NOMO-1 (cell line): ENCODE measurements at regions not wholly inside any gene's neighbourhood (a gene's known extent, or its start where the extent isn't known, plus 50 kb on each side); places are given as distances from the start of the nearest gene placed in this dataset.
"Not testable (repeated sequence)": the region's sequence is repeated elsewhere in the genome, so short reads cannot be mapped to it uniquely, and the experiment has no call there.

Experiments
- DNase-seq, 2 experiments: peaks; one replicate each; lab custom pipeline; 2025; ENCODE audit not compliant: unreplicated experiment in 2 of 2; lab: John Stamatoyannopoulos, UW

GRCh38 chr3:159038405-159038804, 236.6 kb downstream of the MFSD1 start:
- no peak for DNase-seq

- no peak for DNase-seq
Measured at GRCh38 chr3:159039286-159039685, 237.4 kb downstream of the MFSD1 start.

DNA sequence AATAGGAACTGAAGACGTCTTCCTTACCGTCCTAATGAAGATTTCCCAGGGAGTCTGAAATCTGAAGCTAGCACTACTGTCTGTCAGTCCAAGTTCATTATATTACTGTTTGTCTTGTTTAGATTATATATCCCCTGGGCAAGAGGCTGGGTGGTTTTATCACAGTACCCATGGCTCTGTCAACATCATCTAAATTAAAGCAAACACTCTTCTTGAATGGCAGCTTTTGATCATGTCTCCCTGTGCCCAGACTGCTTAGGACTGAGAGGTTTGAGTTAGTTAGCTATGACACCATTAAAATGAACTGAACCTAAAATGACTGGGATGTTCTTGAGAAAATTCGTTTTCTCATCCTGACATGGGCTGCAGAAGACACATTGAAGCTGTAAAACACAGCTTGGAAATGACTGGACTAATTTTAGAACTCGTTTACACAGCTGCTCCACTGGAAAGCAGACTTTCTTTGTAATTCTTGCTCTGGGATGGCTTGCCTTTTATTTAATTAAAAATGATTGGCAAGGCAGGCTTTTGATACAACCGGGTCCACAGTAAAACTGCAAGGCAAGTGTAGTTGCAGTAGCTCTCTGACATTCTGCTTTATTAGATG, 243.5 kb downstream of the MFSD1 start:
- no peak for DNase-seq

DNA sequence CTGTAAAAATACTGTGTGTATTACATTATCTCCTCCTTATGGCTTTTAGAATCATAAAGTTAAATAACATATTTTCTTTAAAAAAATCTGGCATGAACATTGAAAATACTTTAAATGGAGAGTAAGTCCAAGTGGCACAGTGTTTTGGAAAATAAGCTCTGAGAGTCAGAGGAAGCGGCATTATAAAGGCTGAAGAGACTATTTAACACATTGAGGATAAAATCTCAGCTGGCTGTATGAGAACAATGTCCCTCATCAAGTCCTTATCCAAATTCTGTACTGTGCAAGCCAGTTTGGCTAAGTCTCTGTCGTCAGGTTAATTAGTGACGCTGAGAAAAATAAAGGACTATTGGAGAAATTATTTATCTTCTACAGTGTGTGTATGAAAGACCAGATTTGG, 245.5 kb downstream of the MFSD1 start:
- DNase-seq = no peak

DNA sequence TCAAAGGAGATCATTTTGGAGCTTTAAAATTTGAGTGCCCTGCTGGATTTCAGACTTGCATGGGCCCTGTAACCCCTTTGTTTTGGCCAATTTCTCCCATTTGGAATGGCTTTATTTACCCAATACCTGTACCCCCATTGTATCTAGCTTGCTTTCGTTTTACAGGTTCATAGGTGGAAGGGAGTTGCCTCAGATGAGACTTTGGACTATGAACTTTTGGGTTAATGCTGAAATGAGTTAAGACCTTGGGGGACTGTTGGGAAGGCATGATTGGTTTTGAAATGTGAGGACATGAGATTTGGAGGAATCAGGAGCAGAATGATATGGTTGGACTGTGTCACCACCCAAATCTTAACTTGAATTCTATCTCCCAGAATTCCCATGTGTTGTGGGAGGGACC, 250.6 kb downstream of the MFSD1 start:
- not testable (repeated sequence) for DNase-seq

DNA sequence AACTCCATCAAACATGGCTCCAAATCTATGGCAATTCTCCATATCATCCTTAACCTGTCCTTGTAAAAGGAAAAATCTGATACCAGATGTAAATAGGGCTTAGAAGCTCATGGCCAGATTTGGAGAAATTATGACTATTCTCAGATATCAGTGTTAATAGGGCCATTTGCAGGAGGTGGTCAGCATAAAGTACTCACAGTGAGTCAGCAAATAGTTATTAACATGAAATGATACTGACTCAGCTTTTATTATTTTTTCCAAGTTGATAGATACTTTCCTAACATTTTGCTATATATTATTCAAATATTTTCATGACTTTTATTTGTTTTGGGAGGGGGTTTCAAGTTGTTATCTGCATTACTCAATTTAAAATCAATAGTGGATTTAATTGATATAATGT, 255.8 kb downstream of the MFSD1 start:
- no peak for DNase-seq

DNA sequence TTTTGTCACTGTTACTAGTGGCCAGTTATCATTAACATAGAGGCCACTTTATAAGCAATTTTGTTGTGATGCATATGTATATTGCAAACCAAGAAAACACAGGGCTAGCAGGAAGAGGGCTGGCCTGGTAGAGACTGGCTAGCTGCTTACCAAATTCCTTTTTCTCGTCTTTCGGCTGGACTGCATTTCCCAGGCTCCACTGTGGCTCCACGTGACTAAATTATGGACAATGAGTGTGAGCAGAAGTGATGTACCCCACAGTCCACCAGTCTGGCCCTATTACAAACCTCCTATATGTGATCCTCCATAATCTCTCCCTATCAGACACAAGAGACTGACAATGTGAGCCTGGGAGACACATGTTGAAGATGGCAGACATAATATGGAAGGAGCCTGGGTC, 257.0 kb downstream of the MFSD1 start:
- DNase-seq = no peak

- no peak for DNase-seq
Measured at GRCh38 chr3:159059395-159059794, 257.5 kb downstream of the MFSD1 start.

GRCh38 chr3:159062734-159063410, 261.0 kb downstream of the MFSD1 start:
- DNase-seq = no peak

DNA sequence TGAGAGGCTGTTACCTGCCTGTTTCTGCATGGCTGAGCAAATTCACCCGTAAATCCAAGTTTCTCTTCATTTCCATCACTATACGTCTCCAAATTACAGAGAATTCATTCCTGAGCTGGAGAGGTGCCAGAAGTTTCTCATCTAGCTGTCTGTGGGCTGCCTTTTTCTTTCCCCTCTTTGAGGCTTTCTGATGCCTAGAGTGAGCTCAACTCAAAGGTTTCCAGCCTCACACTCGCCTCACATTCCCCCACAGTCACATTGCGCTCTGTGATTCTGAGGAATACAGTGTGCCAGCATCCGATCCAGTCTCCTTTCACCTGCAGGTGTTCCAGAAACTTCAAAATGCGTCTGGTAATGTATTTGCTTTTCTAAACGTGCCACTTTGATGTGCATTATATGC, 267.2 kb downstream of the MFSD1 start, which contains the start of gene IQCJ:
Gene IQCJ (plus strand): TSS at position 229 of the 400 bp plus-strand sequence.
- DNase-seq = no peak

DNA sequence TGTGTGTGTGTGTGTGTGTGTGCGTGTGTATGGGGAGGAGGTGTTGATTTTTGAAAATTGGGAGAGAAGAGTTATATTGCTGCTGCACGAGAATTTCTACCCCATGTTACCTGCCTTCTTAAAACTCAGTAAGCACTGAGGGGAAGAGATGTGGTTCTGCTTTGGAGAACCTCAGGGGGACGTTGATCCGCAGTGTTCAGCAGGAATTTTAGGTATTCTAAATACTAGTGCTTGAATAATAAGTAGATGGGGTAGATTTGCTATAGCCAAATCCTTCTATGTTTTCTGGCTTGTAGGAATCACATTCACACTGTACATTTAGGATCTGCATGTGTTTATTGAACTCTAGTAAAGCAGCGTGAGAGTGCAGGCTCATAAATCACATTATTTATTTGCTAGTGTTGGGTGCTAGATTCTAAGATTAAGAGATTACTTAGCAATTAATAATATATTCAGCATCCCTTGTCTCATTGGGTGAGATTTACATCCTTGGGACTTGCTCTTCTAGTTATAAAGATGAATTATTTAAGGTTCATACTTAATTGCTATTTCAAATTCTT, 268.1 kb downstream of the MFSD1 start:
- DNase-seq = no peak

- no peak for DNase-seq
Measured at GRCh38 chr3:159074756-159075701, 273.2 kb downstream of the MFSD1 start.

- no peak for DNase-seq
Measured at GRCh38 chr3:159077860-159078259, 276.0 kb downstream of the MFSD1 start.

DNA sequence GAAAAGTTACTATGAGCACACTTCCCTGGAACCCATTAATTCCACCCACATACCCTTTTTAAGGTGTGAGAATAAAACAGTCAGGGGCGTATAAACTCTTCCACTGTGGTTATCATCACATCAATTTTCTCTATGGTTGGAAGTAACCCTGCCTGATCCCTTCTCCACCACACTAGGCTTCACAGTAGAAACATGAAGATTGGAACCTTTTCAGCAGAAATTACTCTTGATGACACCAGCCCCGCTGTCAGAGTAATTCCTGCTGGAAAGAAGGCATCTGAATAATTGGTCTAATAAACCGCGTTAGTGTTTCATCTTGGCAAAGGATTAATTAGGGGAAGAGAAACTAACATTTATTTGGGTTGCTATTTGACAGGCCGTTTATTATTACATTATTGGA, 278.4 kb downstream of the MFSD1 start:
- DNase-seq = no peak

GRCh38 chr3:159080821-159081220, 279.0 kb downstream of the MFSD1 start:
- no peak for DNase-seq

GRCh38 chr3:159082519-159082918, 280.7 kb downstream of the MFSD1 start:
- DNase-seq = no peak

- DNase-seq = no peak
Measured at GRCh38 chr3:159091936-159092335, 290.1 kb downstream of the MFSD1 start.

DNA sequence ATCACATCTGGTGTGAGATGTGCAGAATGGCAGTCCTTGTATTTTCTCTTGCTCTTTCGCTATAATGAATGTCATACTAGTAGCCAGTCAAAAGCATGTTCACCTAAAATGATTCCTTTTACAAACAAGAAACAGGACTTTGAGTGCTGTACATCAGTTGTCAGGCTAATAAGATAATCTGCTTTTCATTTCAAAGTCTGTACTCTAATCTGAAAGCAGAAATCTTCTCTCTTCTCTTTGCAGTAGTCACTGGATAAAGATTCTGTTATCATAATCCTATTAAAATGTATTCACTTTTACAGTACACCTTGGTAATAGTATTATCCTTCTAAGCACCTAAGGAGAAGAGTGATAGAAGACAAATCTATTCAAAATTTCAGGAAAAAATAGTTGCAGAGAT, 300.1 kb downstream of the MFSD1 start:
- DNase-seq = no peak

DNA sequence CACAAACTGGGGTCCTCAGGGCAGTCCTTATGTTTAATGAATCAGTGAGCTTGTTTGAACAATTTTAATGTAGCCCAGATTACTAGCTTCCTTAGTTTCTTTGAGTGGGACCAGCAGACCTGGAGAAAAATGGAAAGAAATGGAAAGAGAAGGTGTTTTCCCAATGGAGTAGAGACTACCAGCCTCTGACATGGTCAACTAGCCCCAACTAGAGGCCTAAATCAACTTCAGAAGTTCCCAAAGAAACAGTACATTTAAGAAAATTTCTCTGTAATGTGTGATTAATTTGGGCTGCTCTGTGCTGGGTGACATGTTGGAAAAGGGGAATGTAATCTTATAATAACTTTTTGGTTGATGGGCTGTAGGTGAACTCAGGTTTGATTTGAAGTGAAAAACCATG, 310.9 kb downstream of the MFSD1 start:
- no peak for DNase-seq

GRCh38 chr3:159113221-159113875, 311.5 kb downstream of the MFSD1 start:
- no peak for DNase-seq

GRCh38 chr3:159114582-159114981, 312.7 kb downstream of the MFSD1 start:
- no peak for DNase-seq
